Esophagus (tissue), 2 donors: ENCODE measurements at regions not wholly inside any gene's neighbourhood (a gene's known extent, or its start where the extent isn't known, plus 50 kb on each side); places are given as distances from the start of the nearest gene placed in this dataset.

Source experiments
- H3K27ac ChIP-seq, 2 donors: one replicate each; pipeline ENCODE4 v1.5.1; 2013; ENCODE audit warnings: low read depth in 2 of 2, mild to moderate bottlenecking in 2 of 2, inconsistent platforms in 1 of 2, low read length in 1 of 2, moderate library complexity in 1 of 2
- H3K27me3 ChIP-seq, 2 donors: one replicate each; pipeline ENCODE4 v1.6.1; 2013; ENCODE audit warnings: low read length in 2 of 2, control low read depth in 1 of 2, mild to moderate bottlenecking in 1 of 2; ENCODE audit not compliant: insufficient read depth in 2 of 2, control insufficient read depth in 1 of 2
- H3K36me3 ChIP-seq, 2 donors: one replicate each; pipeline ENCODE4 v1.6.1; 2013; ENCODE audit warnings: low read length in 1 of 2; ENCODE audit not compliant: control insufficient read depth in 2 of 2, insufficient read depth in 2 of 2
- H3K4me1 ChIP-seq, 2 donors: one replicate each; pipeline ENCODE4 v1.6.1; 2013; ENCODE audit warnings: low read length in 1 of 2; ENCODE audit not compliant: control insufficient read depth in 2 of 2, insufficient read depth in 2 of 2
- H3K4me3 ChIP-seq, 2 donors: one replicate each; pipeline ENCODE4 v1.5.1; 2013; ENCODE audit warnings: low read length in 2 of 2, mild to moderate bottlenecking in 2 of 2, low read depth in 1 of 2, moderate library complexity in 1 of 2
- H3K9me3 ChIP-seq, 2 donors: one replicate each; pipeline ENCODE4 v1.6.1; 2013; ENCODE audit warnings: mild to moderate bottlenecking in 2 of 2, low read depth in 1 of 2, low read length in 1 of 2, moderate library complexity in 1 of 2; ENCODE audit not compliant: control insufficient read depth in 2 of 2, insufficient read depth in 1 of 2
- WGBS, 2 donors: extraction: QIAGEN DNeasy Blood & Tissue Kit; methylation state at CpG; one replicate each; pipeline ENCODE4 v1.1.7; 2013; 5-methylcytosine and 5-hydroxymethylcytosine counted together
- donor health status: healthy with polysubstance abuse.
- donor health status: Bipolar disorder and iron deficiency.

GRCh38 chr6:78398292-78398691, 469.1 kb upstream of the IRAK1BP1 start:
- Histone ChIP-seq H3K4me1 (no peaks in the 10 kb centered on the region), H3K36me3 (no peaks in the 10 kb centered on the region), H3K4me3 (no peak overlapping the region), H3K27ac (no peak overlapping the region), H3K9me3 (peaks cover 0 to 3% of the 10 kb centered on the region in 2 donors), H3K27me3 (no peaks in the 10 kb centered on the region)
- WGBS, 2 donors = 31 to 32% methylated on average over 2 of the region's 2 CpGs

GRCh38 chr6:78400076-78400475, 467.3 kb upstream of the IRAK1BP1 start:
- no peaks in the 10 kb centered on the region for H3K27me3 ChIP-seq
- H3K27ac ChIP-seq = no peak overlapping the region
- no peak overlapping the region for H3K4me3 ChIP-seq
- WGBS, 2 donors = 78 to 85% methylated on average over 3 of the region's 3 CpGs
- H3K4me1 ChIP-seq = no peaks in the 10 kb centered on the region
- peaks cover 0 to 3% of the 10 kb centered on the region in 2 donors for H3K9me3 ChIP-seq
- no peaks in the 10 kb centered on the region for H3K36me3 ChIP-seq

- no peaks in the 10 kb centered on the region for H3K4me1 ChIP-seq
- H3K36me3 ChIP-seq = no peaks in the 10 kb centered on the region
- H3K4me3 ChIP-seq = no peak overlapping the region
- H3K27me3 ChIP-seq = no peaks in the 10 kb centered on the region
- no peaks in the 10 kb centered on the region for H3K9me3 ChIP-seq
- H3K27ac ChIP-seq = no peak overlapping the region
- whole genome bisulfite sequencing, 2 donors = 90 to 92% methylated on average over 1 of the region's 1 CpG
These were observed 440.0 kb upstream of the IRAK1BP1 start for GRCh38 chr6:78427386-78427785.

GRCh38 chr6:78430521-78430920, 436.8 kb upstream of the IRAK1BP1 start:
- Histone ChIP-seq H3K27me3 (no peaks in the 10 kb centered on the region), H3K27ac (no peak overlapping the region), H3K4me3 (no peak overlapping the region), H3K36me3 (no peaks in the 10 kb centered on the region), H3K9me3 (no peaks in the 10 kb centered on the region), H3K4me1 (no peaks in the 10 kb centered on the region)
- WGBS, 2 donors = 29 to 39% methylated on average over 1 of the region's 1 CpG

GRCh38 chr6:78435671-78436070, 431.7 kb upstream of the IRAK1BP1 start:
- Histone ChIP-seq H3K9me3 (no peaks in the 10 kb centered on the region), H3K36me3 (no peaks in the 10 kb centered on the region), H3K27me3 (no peaks in the 10 kb centered on the region), H3K27ac (no peak overlapping the region), H3K4me1 (no peaks in the 10 kb centered on the region), H3K4me3 (no peak overlapping the region)
- 88 to 92% methylated on average over 2 of the region's 2 CpGs for WGBS, 2 donors

- Histone ChIP-seq H3K27me3 (no peaks in the 10 kb centered on the region), H3K4me3 (no peak overlapping the region), H3K9me3 (no peaks in the 10 kb centered on the region), H3K27ac (no peak overlapping the region), H3K36me3 (no peaks in the 10 kb centered on the region), H3K4me1 (no peaks in the 10 kb centered on the region)
These were observed 431.0 kb upstream of the IRAK1BP1 start for GRCh38 chr6:78436335-78436734.

GRCh38 chr6:78438135-78438534, 429.2 kb upstream of the IRAK1BP1 start:
- WGBS, 2 donors = 60 to 65% methylated on average over 2 of the region's 2 CpGs
- Histone ChIP-seq H3K27ac (no peak overlapping the region), H3K4me1 (no peaks in the 10 kb centered on the region), H3K4me3 (no peak overlapping the region), H3K27me3 (no peaks in the 10 kb centered on the region), H3K9me3 (no peaks in the 10 kb centered on the region), H3K36me3 (no peaks in the 10 kb centered on the region)

- Histone ChIP-seq H3K36me3 (no peaks in the 10 kb centered on the region), H3K4me1 (no peaks in the 10 kb centered on the region), H3K9me3 (no peaks in the 10 kb centered on the region), H3K4me3 (no peak overlapping the region), H3K27ac (no peak overlapping the region), H3K27me3 (no peaks in the 10 kb centered on the region)
- 69 to 70% methylated on average over 3 of the region's 3 CpGs for WGBS, 2 donors
These were observed 406.6 kb upstream of the IRAK1BP1 start for GRCh38 chr6:78460711-78461110.

GRCh38 chr6:78462728-78463127, 404.6 kb upstream of the IRAK1BP1 start:
- no peak overlapping the region for H3K4me3 ChIP-seq
- H3K27me3 ChIP-seq = no peaks in the 10 kb centered on the region
- H3K36me3 ChIP-seq = no peaks in the 10 kb centered on the region
- WGBS, 2 donors = 85 to 86% methylated on average over 10 of the region's 10 CpGs
- H3K27ac ChIP-seq = no peak overlapping the region
- H3K4me1 ChIP-seq = no peaks in the 10 kb centered on the region
- H3K9me3 ChIP-seq = no peaks in the 10 kb centered on the region

GRCh38 chr6:78465059-78465634, 402.2 kb upstream of the IRAK1BP1 start:
- WGBS, 2 donors = 68 to 82% methylated on average over 3 of the region's 3 CpGs
- Histone ChIP-seq H3K4me3 (no peak overlapping the region), H3K27me3 (no peaks in the 10 kb centered on the region), H3K9me3 (no peaks in the 10 kb centered on the region), H3K27ac (no peak overlapping the region), H3K36me3 (no peaks in the 10 kb centered on the region), H3K4me1 (no peaks in the 10 kb centered on the region)
